K562 (cell line): ENCODE measurements at regions not wholly inside any gene's neighbourhood (a gene's known extent, or its start where the extent isn't known, plus 50 kb on each side); places are given as distances from the start of the nearest gene placed in this dataset.
"Not testable (repeated sequence)": the region's sequence is repeated elsewhere in the genome, so short reads cannot be mapped to it uniquely, and the experiment has no call there.

Experiments
- CCAR2 ChIP-seq: fragments of 200-400 bp; formaldehyde crosslinking; IDR thresholded peaks from 2 replicates; pipeline ENCODE4 v1.6.1; 2017; ENCODE audit warnings: mild to moderate bottlenecking, low read depth, low read length
- CREB1 ChIP-seq, 2 experiments: sonication (generic) in 1 of 2; formaldehyde crosslinking in 1 of 2; IDR thresholded peaks; 2 replicates each; pipeline versions ENCODE4 v1.6.1 to v1.8.0; 2012 to 2022; ENCODE audit warnings: inconsistent platforms in 1 of 2, mild to moderate bottlenecking in 1 of 2, missing genetic modification reagents in 1 of 2, moderate library complexity in 1 of 2
- FOXJ3 ChIP-seq: sonication (generic); formaldehyde crosslinking; IDR thresholded peaks from 2 replicates; pipeline ENCODE4 v1.4.0; 2020; ENCODE audit warnings: mild to moderate bottlenecking, missing genetic modification reagents
- GABPA ChIP-seq: fragments of 200-800 bp; sonication (Bioruptor generic); conservative IDR thresholded peaks from 2 replicates; pipeline ENCODE4 v1.6.1; 2016; ENCODE audit warnings: low read depth, missing genetic modification characterization, missing compliant biosample characterization
- POLR2A ChIP-seq: fragments of 450-650 bp; conservative IDR thresholded peaks from 2 replicates; pipeline ENCODE4 v1.6.1; 2016

GRCh38 chr3:178209116-178209515, 327.1 kb upstream of the KCNMB2 start:
- not testable (repeated sequence) for TF ChIP-seq POLR2A; FOXJ3 (CRISPR knock-in tag); CCAR2; GABPA (tag); CREB1 (IDR thresholded peaks at IDR 0.05); CREB1 (CRISPR knock-in tag; IDR thresholded peaks at IDR 0.05)
